Kidney tubule cell (primary cell): ENCODE measurements at regions not wholly inside any gene's neighbourhood (a gene's known extent, or its start where the extent isn't known, plus 50 kb on each side); places are given as distances from the start of the nearest gene placed in this dataset.
A peak's percentile ranks its signal among the peaks of the same experiment; 100 is the strongest.
"Not testable (repeated sequence)": the region's sequence is repeated elsewhere in the genome, so short reads cannot be mapped to it uniquely, and the experiment has no call there.

ENCODE experiments used
- DNase-seq: peaks from one replicate; pipeline ENCODE4 v3.0.0-alpha.2; 2018; ENCODE audit warnings: low spot score

GRCh38 chr9:62837254-62837911 lies 1647.5 kb downstream of the SPATA31A7 start:
- DNase-seq = peak; percentile 21

DNA sequence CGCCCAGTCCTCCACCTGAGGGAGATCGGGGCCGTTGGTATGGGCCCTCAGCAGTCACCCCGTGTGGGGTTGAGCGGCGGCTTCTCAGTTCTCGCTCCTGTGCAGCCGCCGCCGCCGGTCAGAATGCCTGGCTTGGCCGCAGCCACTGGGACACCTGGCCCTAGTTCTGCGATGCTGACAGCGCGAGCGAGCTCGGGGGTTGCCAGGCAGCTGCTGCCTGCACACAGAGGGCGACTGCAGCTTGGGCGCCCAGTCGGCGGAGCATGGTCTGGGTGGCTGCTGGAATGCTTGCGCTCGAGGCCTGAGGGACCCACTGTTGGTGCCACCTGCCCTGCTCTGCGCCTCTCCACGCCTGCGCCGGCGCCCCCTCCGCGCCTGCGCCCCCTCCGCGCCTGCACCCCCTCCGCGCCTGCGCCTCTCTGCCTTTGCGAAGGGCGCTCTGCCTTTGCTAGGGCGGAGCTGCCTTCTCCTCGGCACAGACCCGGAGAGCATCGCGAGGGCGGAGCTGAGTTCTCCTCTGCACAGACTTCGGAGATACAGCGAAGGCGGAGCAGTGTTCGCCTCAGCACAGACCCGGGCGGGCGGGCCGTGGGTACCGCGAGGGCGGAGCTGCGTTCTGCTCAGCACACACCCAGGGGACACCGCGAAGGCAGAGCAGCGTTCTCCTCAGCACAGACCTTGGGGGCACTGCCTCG lies 1648.3 kb downstream of the SPATA31A7 start:
- DNase-seq = peak; percentile 91

GRCh38 chr9:62839168-62839567 lies 1649.3 kb downstream of the SPATA31A7 start:
- DNase-seq = not testable (repeated sequence)

DNA sequence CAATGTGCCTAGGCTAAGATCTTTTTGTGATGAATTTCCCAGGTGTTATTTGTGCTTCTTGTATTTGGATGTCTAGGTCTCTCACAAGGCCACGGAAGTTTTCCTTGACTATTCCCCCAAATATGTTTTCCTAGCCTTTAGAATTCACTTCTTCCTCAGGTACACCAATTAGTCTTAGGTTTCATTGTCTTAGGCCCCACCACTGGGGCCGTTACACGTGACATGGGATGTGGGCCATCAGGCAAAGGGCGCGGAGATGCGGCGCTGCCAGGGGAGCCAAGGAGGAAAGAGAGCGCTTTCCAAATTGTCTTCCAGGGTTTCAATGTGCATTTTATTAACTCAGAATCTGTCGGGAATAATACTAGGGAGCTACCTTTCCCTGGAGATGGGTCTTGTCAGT lies 1653.3 kb downstream of the SPATA31A7 start:
- DNase-seq = not testable (repeated sequence)

- not testable (repeated sequence) for DNase-seq
Observed at GRCh38 chr9:62843706-62844290, 1654.0 kb downstream of the SPATA31A7 start.

DNA sequence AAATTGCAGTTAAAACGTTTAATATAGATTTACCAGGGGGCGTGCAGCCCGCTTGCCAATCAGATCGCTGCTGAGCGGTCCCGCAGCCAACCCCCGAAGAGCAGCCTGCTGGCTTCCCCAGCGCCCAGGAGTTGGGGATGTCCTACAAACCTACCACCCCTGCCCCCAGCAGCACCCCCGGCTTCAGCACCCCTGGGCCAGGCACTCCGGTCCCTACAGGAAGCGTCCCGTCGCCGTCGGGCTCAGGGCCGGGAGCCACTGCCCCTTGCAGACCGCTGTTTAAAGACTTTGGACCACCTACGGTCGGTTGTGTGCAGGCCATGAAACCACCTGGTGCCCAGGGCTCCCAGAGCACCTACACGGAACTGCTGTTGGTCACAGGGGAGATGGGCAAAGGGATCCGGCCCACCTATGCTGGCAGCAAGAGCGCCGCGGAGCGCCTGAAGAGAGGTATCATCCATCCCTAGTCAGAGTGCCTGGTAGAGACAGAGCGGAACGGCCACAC lies 1654.9 kb downstream of the SPATA31A7 start:
- not testable (repeated sequence) for DNase-seq

- not testable (repeated sequence) for DNase-seq
Observed at GRCh38 chr9:62848258-62848657, 1658.4 kb downstream of the SPATA31A7 start.

DNA sequence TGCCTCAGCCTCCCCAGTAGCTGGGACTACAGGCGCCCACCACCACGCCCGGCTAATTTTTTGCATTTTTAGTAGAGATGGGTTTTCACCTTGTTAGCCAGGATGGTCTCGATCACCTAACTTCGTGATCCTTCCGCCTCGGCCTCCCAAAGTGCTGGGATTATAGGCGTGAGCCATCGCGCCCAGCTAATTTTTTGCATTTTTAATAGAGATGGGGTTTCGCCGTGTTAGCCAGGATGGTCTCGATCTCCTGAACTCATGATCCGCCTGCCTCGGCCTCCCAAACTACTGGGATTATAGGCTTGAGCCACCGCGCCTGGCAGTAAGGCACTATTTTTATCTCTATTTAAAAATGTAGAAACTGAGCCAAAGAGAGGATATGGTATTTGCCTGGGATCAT lies 1660.2 kb downstream of the SPATA31A7 start:
- not testable (repeated sequence) for DNase-seq

GRCh38 chr9:62857280-62857679 lies 1667.4 kb downstream of the SPATA31A7 start:
- not testable (repeated sequence) for DNase-seq

DNA sequence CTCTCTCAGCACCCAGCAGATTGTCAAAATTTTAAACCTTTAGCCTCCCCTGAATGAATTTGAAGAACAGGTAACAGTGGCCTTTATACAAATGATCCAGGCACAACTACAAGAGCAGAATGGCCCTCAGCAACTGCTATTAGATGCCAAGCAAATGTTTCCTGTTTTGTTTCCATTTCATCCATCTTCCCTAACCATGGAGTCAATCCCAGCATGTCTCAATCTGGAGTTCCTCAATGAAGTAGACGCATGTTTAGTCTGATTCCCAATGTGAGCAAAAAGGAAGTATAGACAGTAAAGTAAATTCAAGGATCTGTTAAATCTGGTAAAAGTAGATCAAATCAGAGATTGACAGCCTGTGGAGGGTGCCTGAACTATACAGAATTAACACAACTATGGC lies 1668.4 kb downstream of the SPATA31A7 start:
- DNase-seq = not testable (repeated sequence)

GRCh38 chr9:62860939-62861860 lies 1671.4 kb downstream of the SPATA31A7 start:
- DNase-seq = not testable (repeated sequence)

DNA sequence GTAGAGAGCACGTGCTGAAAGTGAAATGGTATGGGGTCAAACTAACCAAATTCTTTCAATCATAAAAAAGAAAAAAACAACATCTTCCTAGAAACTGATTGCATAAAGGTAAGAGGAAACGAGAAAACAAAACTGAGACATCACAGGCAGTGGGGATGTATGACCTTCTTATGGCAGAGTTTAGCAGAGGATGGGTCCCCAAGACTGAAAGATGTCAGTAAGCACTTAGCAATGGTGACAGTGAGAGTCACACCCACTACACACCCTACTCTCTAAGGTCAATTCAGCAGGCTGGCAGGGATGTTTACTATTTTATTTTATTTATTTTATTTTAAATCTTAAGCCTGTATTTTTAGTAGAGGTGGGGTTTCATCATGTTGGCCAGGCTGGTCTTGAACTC lies 1672.3 kb downstream of the SPATA31A7 start:
- not testable (repeated sequence) for DNase-seq

- DNase-seq = not testable (repeated sequence)
Observed at GRCh38 chr9:62863319-62863718, 1673.5 kb downstream of the SPATA31A7 start.

GRCh38 chr9:62863867-62864266 lies 1674.0 kb downstream of the SPATA31A7 start:
- DNase-seq = not testable (repeated sequence)

GRCh38 chr9:62864481-62865469 lies 1674.9 kb downstream of the SPATA31A7 start:
- DNase-seq = not testable (repeated sequence)

- DNase-seq = not testable (repeated sequence)
Observed at GRCh38 chr9:62869061-62869460, 1679.2 kb downstream of the SPATA31A7 start.

- not testable (repeated sequence) for DNase-seq
Observed at GRCh38 chr9:62871765-62872164, 1681.9 kb downstream of the SPATA31A7 start.

DNA sequence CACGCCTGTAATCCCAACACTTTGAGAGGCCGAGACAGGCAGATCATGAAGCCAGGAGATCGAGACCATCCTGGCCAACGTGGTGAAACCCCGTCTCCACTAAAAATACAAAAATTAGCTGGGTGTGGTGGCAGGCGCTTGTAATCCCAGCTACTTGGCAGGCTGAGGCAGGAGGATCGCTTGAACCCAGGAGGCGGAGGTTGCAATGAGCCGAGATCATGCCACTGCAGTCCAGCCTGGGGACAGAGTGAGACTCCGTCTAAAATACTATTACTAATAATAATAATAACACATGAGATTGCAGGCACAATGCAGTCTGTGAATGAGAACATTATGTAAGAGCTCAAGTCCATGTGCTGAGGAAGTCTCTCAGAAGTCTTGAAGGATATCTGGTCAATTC lies 1684.4 kb downstream of the SPATA31A7 start:
- not testable (repeated sequence) for DNase-seq

DNA sequence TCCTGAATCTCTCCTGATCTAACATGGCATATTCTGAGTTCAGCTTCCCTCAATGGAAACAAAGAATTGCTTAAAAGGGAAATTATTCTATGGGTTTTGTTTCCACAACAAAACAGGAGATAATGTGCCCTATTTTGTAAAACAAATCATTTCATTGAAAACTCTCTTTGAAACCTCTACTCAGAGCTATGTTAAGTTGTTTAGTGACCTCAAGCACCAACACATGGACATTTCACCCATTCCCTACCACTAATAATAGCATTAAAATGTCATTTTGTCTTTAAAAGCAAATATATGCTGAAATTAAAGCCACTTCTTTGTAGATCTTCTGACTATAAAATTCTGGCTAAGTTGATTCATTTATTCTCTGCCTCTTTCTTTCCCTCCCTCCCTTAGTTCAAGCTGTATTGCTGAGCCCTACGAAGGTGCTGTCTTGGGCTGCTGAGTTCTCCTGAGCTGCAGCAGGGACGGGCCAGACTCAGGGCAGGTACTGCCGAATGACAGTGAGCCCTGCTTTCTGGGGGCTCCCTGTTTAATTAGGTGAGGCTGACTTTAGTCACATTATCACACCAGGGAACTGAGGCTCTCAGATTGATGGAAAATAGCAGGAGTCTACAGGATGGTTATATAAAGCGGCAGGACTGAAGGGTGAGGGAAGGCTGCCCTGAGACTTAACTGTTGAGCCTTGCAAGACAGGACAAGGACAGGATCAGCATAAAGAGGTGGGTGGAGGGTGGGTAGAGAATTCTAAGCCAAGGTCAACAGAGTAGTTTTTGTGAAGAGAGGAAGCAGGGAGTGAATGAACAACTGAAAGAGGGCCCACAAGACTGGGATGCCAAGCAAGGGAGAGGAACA lies 1685.1 kb downstream of the SPATA31A7 start:
- not testable (repeated sequence) for DNase-seq
